Mesodermal cell (in vitro differentiated cells): ENCODE measurements at regions not wholly inside any gene's neighbourhood (a gene's known extent, or its start where the extent isn't known, plus 50 kb on each side); places are given as distances from the start of the nearest gene placed in this dataset.

Experiments used
- H3K27ac ChIP-seq: 2 replicates; pipeline ENCODE4 v1.7.0; 2013; ENCODE audit warnings: mild to moderate bottlenecking, low read depth, low read length, moderate library complexity; ENCODE audit not compliant: severe bottlenecking
- H3K36me3 ChIP-seq: 2 replicates; pipeline ENCODE4 v1.7.1; 2013; ENCODE audit warnings: mild to moderate bottlenecking, low read length, moderate library complexity; ENCODE audit not compliant: control insufficient read depth, insufficient read depth
- H3K4me1 ChIP-seq: one replicate; pipeline ENCODE4 v1.7.1; 2013; ENCODE audit warnings: mild to moderate bottlenecking, low read length; ENCODE audit not compliant: insufficient read depth, control insufficient read depth, poor library complexity, severe bottlenecking
- H3K4me3 ChIP-seq: 2 replicates; pipeline ENCODE4 v1.7.0; 2013; ENCODE audit warnings: low read length, control low read depth, mild to moderate bottlenecking; ENCODE audit not compliant: insufficient read depth, poor library complexity, severe bottlenecking; ENCODE audit errors: extremely low read depth
- H3K9me3 ChIP-seq: 2 replicates; pipeline ENCODE4 v1.7.1; 2013; ENCODE audit warnings: mild to moderate bottlenecking, low read length, moderate library complexity; ENCODE audit not compliant: control insufficient read depth
- WGBS, 2 experiments: methylation state at CpG; one replicate each; pipeline ENCODE4 v1.1.5; 2013; ENCODE audit warnings: missing lambda C conversion rate in 2 of 2; ENCODE audit not compliant: insufficient coverage in 2 of 2; 5-methylcytosine and 5-hydroxymethylcytosine counted together

GRCh38 chr3:99084826-99085225 lies 183.3 kb upstream of the DCBLD2 start:
- Histone ChIP-seq H3K36me3 (no peaks in the 10 kb centered on the region), H3K9me3 (no peaks in the 10 kb centered on the region), H3K4me1 (no peaks in the 10 kb centered on the region), H3K4me3 (no peak overlapping the region), H3K27ac (no peak overlapping the region)
- WGBS, 2 experiments, result no CpG with 5 or more reads among the region's 4 CpGs

DNA sequence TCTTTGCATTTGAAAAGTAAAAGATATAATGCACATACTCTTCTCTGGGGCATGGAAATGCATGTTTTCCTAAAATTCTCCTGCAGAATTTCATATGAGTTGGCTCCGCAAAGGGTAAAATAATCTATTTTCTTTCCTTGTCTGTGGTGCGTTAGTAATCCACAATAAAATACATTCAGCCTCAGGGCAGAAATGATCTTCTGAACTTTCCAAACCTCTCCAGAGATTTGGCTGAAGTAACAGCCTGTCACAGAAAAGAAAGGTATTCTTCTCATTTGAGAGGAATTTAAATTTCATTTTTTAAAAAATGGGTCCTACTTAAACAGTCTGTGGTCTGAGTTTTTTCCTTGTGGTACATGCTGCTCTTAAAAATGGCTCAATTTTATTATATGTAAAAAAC lies 182.7 kb upstream of the DCBLD2 start:
- Histone ChIP-seq H3K27ac (no peak overlapping the region), H3K4me1 (no peaks in the 10 kb centered on the region), H3K36me3 (no peaks in the 10 kb centered on the region), H3K9me3 (no peaks in the 10 kb centered on the region), H3K4me3 (no peak overlapping the region)
- no CpG with 5 or more reads among the region's 2 CpGs for WGBS, 2 experiments

GRCh38 chr3:99071096-99071495 lies 169.6 kb upstream of the DCBLD2 start:
- H3K9me3 ChIP-seq, result no peaks in the 10 kb centered on the region
- no peaks in the 10 kb centered on the region for H3K4me1 ChIP-seq
- no peak overlapping the region for H3K4me3 ChIP-seq
- H3K27ac ChIP-seq, result no peak overlapping the region
- WGBS, 2 experiments, result 94 to 100% methylated on average over 4 to 5 of the region's 6 CpGs
- H3K36me3 ChIP-seq, result no peaks in the 10 kb centered on the region

DNA sequence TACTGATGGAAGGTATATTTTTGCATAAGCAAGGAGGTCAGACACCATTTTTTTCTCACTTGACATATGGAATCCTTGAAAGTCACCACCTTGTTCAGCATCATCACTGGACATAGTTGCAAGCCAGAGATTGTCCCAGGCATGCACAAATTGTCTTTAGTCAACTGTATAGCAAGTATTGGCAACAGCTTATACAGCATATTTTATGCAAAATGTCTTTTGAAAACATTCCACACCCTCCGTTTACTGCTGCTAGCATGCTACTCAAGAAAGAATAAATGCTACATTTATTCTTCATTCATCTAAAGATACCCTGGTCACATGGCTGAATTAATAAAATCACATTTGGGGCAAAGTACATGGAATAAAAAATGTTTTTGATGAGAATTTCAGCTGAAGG lies 168.5 kb upstream of the DCBLD2 start:
- 80% methylated on average over 1 of the region's 1 CpG; no CpG with 5 or more reads in 1 of the 2 experiments for WGBS, 2 experiments
- H3K36me3 ChIP-seq, result no peaks in the 10 kb centered on the region
- no peaks in the 10 kb centered on the region for H3K4me1 ChIP-seq
- no peak overlapping the region for H3K4me3 ChIP-seq
- H3K9me3 ChIP-seq, result no peaks in the 10 kb centered on the region
- no peak overlapping the region for H3K27ac ChIP-seq

- H3K4me3 ChIP-seq, result no peak overlapping the region
- WGBS, 2 experiments, result 91% methylated on average over 4 of the region's 4 CpGs
- H3K27ac ChIP-seq, result no peak overlapping the region
- no peaks in the 10 kb centered on the region for H3K9me3 ChIP-seq
- no peaks in the 10 kb centered on the region for H3K4me1 ChIP-seq
- no peaks in the 10 kb centered on the region for H3K36me3 ChIP-seq
Observed at GRCh38 chr3:99066863-99067262, 165.4 kb upstream of the DCBLD2 start.

DNA sequence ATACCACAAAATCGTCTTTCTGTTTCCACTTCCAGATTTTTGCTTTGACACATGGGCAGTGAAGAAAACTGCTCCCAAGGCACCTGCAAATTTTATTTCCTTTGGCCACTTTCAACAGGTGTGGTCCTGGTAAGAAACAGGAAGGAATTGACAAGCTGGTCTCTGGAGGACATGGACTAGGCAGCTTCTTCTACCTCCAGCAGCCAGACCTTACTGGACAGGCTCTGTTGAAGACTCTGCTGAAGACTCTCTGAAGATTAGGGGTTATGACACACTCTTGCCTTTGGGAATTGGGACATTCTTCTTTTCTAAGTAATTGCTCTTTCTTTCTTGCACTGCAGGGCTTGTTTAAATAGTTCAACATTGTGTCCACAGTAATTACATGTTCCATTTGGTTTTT lies 147.7 kb upstream of the DCBLD2 start:
- no peak overlapping the region for H3K4me3 ChIP-seq
- H3K4me1 ChIP-seq, result no peaks in the 10 kb centered on the region
- H3K9me3 ChIP-seq, result no peaks in the 10 kb centered on the region
- H3K36me3 ChIP-seq, result no peaks in the 10 kb centered on the region
- no peak overlapping the region for H3K27ac ChIP-seq
- WGBS, 2 experiments, result 60 to 83% methylated on average over 1 of the region's 1 CpG

DNA sequence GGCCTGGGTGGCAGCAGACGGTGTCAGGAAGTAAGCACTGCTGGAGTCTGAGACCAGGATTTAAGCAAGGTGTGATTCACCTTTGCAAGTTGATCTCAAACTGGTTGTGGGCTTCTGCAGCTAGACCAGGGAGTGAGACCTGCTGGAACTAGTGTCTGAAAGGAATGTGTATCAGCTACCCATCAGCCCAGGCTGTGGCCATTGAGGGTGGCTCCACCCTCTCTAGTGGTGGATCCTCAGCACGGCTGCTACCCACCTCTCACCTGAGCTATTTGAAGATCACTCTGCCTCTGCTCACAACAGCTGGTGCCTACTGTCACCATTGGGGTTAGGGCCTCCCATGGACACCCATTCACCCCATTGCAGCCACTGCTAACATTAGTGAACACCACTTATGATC lies 140.3 kb upstream of the DCBLD2 start:
- no peaks in the 10 kb centered on the region for H3K4me1 ChIP-seq
- H3K4me3 ChIP-seq, result no peak overlapping the region
- H3K36me3 ChIP-seq, result no peaks in the 10 kb centered on the region
- no peak overlapping the region for H3K27ac ChIP-seq
- 83 to 85% methylated on average over 2 of the region's 2 CpGs for WGBS, 2 experiments
- H3K9me3 ChIP-seq, result no peaks in the 10 kb centered on the region

- Histone ChIP-seq H3K9me3 (peaks cover 4% of the 10 kb centered on the region), H3K27ac (no peak overlapping the region), H3K4me3 (no peak overlapping the region), H3K36me3 (no peaks in the 10 kb centered on the region), H3K4me1 (no peaks in the 10 kb centered on the region)
- WGBS, 2 experiments, result 69 to 94% methylated on average over 2 of the region's 4 CpGs
Observed at GRCh38 chr3:99031778-99032177, 130.3 kb upstream of the DCBLD2 start.

- H3K9me3 ChIP-seq, result peaks cover 4% of the 10 kb centered on the region
- H3K36me3 ChIP-seq, result no peaks in the 10 kb centered on the region
- no peak overlapping the region for H3K4me3 ChIP-seq
- WGBS, 2 experiments, result no CpG with 5 or more reads among the region's 2 CpGs
- H3K4me1 ChIP-seq, result no peaks in the 10 kb centered on the region
- H3K27ac ChIP-seq, result no peak overlapping the region
Observed at GRCh38 chr3:99023590-99024192, 122.2 kb upstream of the DCBLD2 start.

DNA sequence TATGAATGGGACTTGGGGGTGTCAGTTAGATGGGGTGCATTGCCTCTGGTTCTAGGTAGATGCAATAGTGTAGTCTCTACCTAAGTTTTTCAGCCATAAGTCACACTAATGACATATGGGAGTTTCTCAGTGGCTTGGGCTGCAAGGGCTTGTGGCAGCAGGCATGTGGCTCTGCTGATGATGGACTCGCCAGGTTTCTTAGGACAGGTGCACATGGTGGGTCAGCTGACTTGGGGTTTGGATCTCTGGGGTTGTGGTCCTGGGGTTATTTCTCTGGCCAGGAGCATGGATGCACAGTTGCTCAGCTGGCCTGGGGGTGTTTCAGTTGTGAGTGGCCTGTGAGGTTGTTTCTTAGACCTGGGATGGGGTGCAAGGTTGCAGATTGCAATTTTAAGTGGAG lies 120.0 kb upstream of the DCBLD2 start:
- H3K36me3 ChIP-seq, result no peaks in the 10 kb centered on the region
- H3K4me3 ChIP-seq, result no peak overlapping the region
- H3K9me3 ChIP-seq, result no peaks in the 10 kb centered on the region
- 90% methylated on average over 1 of the region's 1 CpG; no CpG with 5 or more reads in 1 of the 2 experiments for WGBS, 2 experiments
- no peak overlapping the region for H3K27ac ChIP-seq
- H3K4me1 ChIP-seq, result no peaks in the 10 kb centered on the region

DNA sequence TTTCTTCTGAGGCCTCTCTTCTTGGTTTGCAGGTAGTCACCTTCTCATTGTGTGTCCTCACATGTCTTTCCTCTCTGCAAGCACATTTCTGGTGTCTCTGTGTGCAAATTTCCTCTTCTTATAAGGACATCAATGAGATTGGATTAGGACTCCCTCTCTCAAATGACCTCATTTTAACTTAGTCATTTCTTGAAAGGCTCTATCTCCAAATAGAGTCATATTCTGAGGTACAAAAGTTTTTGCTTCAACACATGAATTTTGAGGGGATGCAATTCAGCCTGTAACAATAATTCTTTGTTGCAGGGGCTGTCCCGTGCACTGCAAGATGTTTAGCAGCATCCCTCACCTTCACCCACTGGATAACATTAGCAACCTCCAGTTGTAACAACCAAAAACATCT lies 115.0 kb upstream of the DCBLD2 start:
- H3K4me3 ChIP-seq, result no peak overlapping the region
- no peak overlapping the region for H3K27ac ChIP-seq
- H3K36me3 ChIP-seq, result no peaks in the 10 kb centered on the region
- H3K9me3 ChIP-seq, result peaks cover 4% of the 10 kb centered on the region
- WGBS, 2 experiments, result no CpG with 5 or more reads among the region's 1 CpG
- H3K4me1 ChIP-seq, result no peaks in the 10 kb centered on the region
